ENCODE measurements at regions not wholly inside any gene's neighbourhood (a gene's known extent, or its start where the extent isn't known, plus 50 kb on each side); places are given as distances from the start of the nearest gene placed in this dataset.

- no peak for DNase-seq (ENCODE audit: low spot score)
- Mint-ChIP-seq H3K27ac (ENCODE audit: unreplicated experiment) (no peak overlapping the region), H3K36me3 (ENCODE audit: low read depth) (peaks cover 3% of the 10 kb centered on the region), H3K9me3 (ENCODE audit: low read depth) (peaks cover 14% of the 10 kb centered on the region), H3K27me3 (ENCODE audit: low read depth) (no peaks in the 10 kb centered on the region), H3K4me3 (ENCODE audit: unreplicated experiment) (no peak overlapping the region), H3K4me1 (ENCODE audit: low read depth) (no peaks in the 10 kb centered on the region)
- TF ChIP-seq CTCF (IDR thresholded peaks at IDR 0.05) = no peak
Observed at GRCh38 chr5:91816681-91817080, 433.6 kb upstream of the ARRDC3 start.

- Mint-ChIP-seq H3K9me3 (ENCODE audit: low read depth) (peaks cover 6% of the 10 kb centered on the region), H3K36me3 (ENCODE audit: low read depth) (no peaks in the 10 kb centered on the region), H3K27me3 (ENCODE audit: low read depth) (no peaks in the 10 kb centered on the region), H3K27ac (ENCODE audit: unreplicated experiment) (no peak overlapping the region), H3K4me1 (ENCODE audit: low read depth) (no peaks in the 10 kb centered on the region), H3K4me3 (ENCODE audit: unreplicated experiment) (no peak overlapping the region)
- DNase-seq (ENCODE audit: low spot score) = no peak
- no peak for TF ChIP-seq CTCF (IDR thresholded peaks at IDR 0.05)
Observed at GRCh38 chr5:91797576-91797975, 414.5 kb upstream of the ARRDC3 start.

- Mint-ChIP-seq H3K27ac (ENCODE audit: unreplicated experiment) (no peak overlapping the region), H3K4me3 (ENCODE audit: unreplicated experiment) (no peak overlapping the region), H3K27me3 (ENCODE audit: low read depth) (no peaks in the 10 kb centered on the region), H3K9me3 (ENCODE audit: low read depth) (no peaks in the 10 kb centered on the region), H3K36me3 (ENCODE audit: low read depth) (no peaks in the 10 kb centered on the region), H3K4me1 (ENCODE audit: low read depth) (no peaks in the 10 kb centered on the region)
- DNase-seq (ENCODE audit: low spot score) = no peak
- TF ChIP-seq CTCF (IDR thresholded peaks at IDR 0.05) = no peak
Observed at GRCh38 chr5:91794856-91795548, 411.9 kb upstream of the ARRDC3 start.

GRCh38 chr5:91794455-91794854 is 411.3 kb upstream of the ARRDC3 start:
- no peaks in the 10 kb centered on the region for H3K27me3 Mint-ChIP-seq (ENCODE audit: low read depth)
- no peak overlapping the region for H3K4me3 Mint-ChIP-seq (ENCODE audit: unreplicated experiment)
- no peak for TF ChIP-seq CTCF (IDR thresholded peaks at IDR 0.05)
- no peak overlapping the region for H3K27ac Mint-ChIP-seq (ENCODE audit: unreplicated experiment)
- no peaks in the 10 kb centered on the region for H3K9me3 Mint-ChIP-seq (ENCODE audit: low read depth)
- H3K36me3 Mint-ChIP-seq (ENCODE audit: low read depth) = no peaks in the 10 kb centered on the region
- no peaks in the 10 kb centered on the region for H3K4me1 Mint-ChIP-seq (ENCODE audit: low read depth)
- DNase-seq (ENCODE audit: low spot score) = no peak

- H3K9me3 Mint-ChIP-seq (ENCODE audit: low read depth) = peaks cover 7% of the 10 kb centered on the region
- no peaks in the 10 kb centered on the region for H3K36me3 Mint-ChIP-seq (ENCODE audit: low read depth)
- DNase-seq (ENCODE audit: low spot score) = no peak
- no peaks in the 10 kb centered on the region for H3K27me3 Mint-ChIP-seq (ENCODE audit: low read depth)
- H3K4me1 Mint-ChIP-seq (ENCODE audit: low read depth) = peaks cover 5% of the 10 kb centered on the region
- H3K4me3 Mint-ChIP-seq (ENCODE audit: unreplicated experiment) = no peak overlapping the region
- no peak overlapping the region for H3K27ac Mint-ChIP-seq (ENCODE audit: unreplicated experiment)
- no peak for TF ChIP-seq CTCF (IDR thresholded peaks at IDR 0.05)
Observed at GRCh38 chr5:91787718-91788117, 404.6 kb upstream of the ARRDC3 start.
